ENCODE measurements at regions not wholly inside any gene's neighbourhood (a gene's known extent, or its start where the extent isn't known, plus 50 kb on each side); places are given as distances from the start of the nearest gene placed in this dataset.
"Not testable (repeated sequence)": the region's sequence is repeated elsewhere in the genome, so short reads cannot be mapped to it uniquely, and the experiment has no call there.

- H3K9me1 ChIP-seq (ENCODE audit: control insufficient read depth, insufficient read depth, low read length); H3K27ac ChIP-seq (ENCODE audit: extremely low read depth, low read depth, low read length); POLR2A ChIA-PET; H4K20me1 ChIP-seq (replicated peaks; ENCODE audit: control insufficient read depth, insufficient read depth, low read length); H3K36me3 ChIP-seq (ENCODE audit: control insufficient read depth, insufficient read depth, low read length); H3K9ac ChIP-seq (ENCODE audit: insufficient read depth in 1 of 2, low read depth in 2 of 2, low read length in 2 of 2); H3K4me1 ChIP-seq (replicated peaks in 1 of 2; ENCODE audit: control insufficient read depth in 2 of 2, insufficient read depth in 2 of 2, low read length in 2 of 2); ATAC-seq; H3K9me3 ChIP-seq (replicated peaks; ENCODE audit: control insufficient read depth, insufficient read depth, low read depth, low read length); H3K4me3 ChIP-seq; DNase-seq (ENCODE audit: extremely low read depth in 1 of 4, low spot score in 3 of 4); intact Hi-C loops (cut with micrococcal nuclease); BruUV-seq (replicated peaks); FAIRE-seq; H3K27me3 ChIP-seq (ENCODE audit: control insufficient read depth in 2 of 2, insufficient read depth in 2 of 2, low read length in 2 of 2); H3K79me2 ChIP-seq (ENCODE audit: control insufficient read depth, insufficient read depth, low read length); H2AFZ ChIP-seq (ENCODE audit: low read depth, low read length); H3K4me2 ChIP-seq (ENCODE audit: insufficient read depth, low read length); CTCF ChIA-PET (ENCODE audit: low intra/inter-chr PET ratio): not testable (repeated sequence)
- 1% methylated on average over 15 of the region's 15 CpGs for WGBS (ENCODE audit: insufficient coverage, low coverage, missing lambda C conversion rate)
- in situ Hi-C loops (cut with MboI) = loop anchor here (25.0 kb wide), 2 partner anchors 277 to 352 kb away; partner anchors contain the start of genes USP17L19, USP17L20, USP17L21 and USP17L22
Measured at GRCh38 chr4:8985786-8986185, 114.1 kb upstream of the HMX1 start.

GRCh38 chr4:8984641-8985040, 113.0 kb upstream of the HMX1 start:
- H3K9me3 ChIP-seq (replicated peaks; ENCODE audit: control insufficient read depth, insufficient read depth, low read depth, low read length); H2AFZ ChIP-seq (ENCODE audit: low read depth, low read length); H3K79me2 ChIP-seq (ENCODE audit: control insufficient read depth, insufficient read depth, low read length); FAIRE-seq; H3K36me3 ChIP-seq (ENCODE audit: control insufficient read depth, insufficient read depth, low read length); CTCF ChIA-PET (ENCODE audit: low intra/inter-chr PET ratio); H3K27ac ChIP-seq (ENCODE audit: extremely low read depth, low read depth, low read length); H3K9me1 ChIP-seq (ENCODE audit: control insufficient read depth, insufficient read depth, low read length); ATAC-seq; H3K27me3 ChIP-seq (ENCODE audit: control insufficient read depth in 2 of 2, insufficient read depth in 2 of 2, low read length in 2 of 2); BruUV-seq (replicated peaks); POLR2A ChIA-PET; H3K4me3 ChIP-seq; H3K4me2 ChIP-seq (ENCODE audit: insufficient read depth, low read length); H3K4me1 ChIP-seq (replicated peaks in 1 of 2; ENCODE audit: control insufficient read depth in 2 of 2, insufficient read depth in 2 of 2, low read length in 2 of 2); H3K9ac ChIP-seq (ENCODE audit: insufficient read depth in 1 of 2, low read depth in 2 of 2, low read length in 2 of 2); intact Hi-C loops (cut with micrococcal nuclease); DNase-seq (ENCODE audit: extremely low read depth in 1 of 4, low spot score in 3 of 4); H4K20me1 ChIP-seq (replicated peaks; ENCODE audit: control insufficient read depth, insufficient read depth, low read length): not testable (repeated sequence)
- in situ Hi-C loops (cut with MboI) = loop anchor here (25.0 kb wide), 2 partner anchors 278 to 353 kb away; partner anchors contain the start of genes USP17L19, USP17L20, USP17L21 and USP17L22
- WGBS (ENCODE audit: insufficient coverage, low coverage, missing lambda C conversion rate) = 1% methylated on average over 11 of the region's 11 CpGs

DNA sequence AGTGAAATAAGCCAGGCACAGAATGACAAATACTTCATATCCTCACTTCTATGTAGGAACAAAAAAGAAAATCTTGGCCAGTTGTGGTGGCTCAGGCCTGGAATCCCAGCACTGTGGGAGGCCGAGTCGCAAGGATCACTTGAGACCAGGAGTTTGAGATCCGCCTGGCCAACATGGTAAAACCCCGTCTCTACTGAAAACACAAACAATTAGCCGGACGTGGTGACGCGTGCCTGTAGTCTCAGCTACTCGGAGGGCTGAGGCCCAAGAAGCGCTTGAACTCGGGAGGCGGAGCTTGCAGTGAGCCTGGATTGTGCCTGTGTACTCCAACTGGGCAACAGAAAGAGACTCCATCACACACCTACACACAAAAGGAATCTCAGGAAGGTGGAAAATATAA, 112.3 kb upstream of the HMX1 start:
- H3K4me1 ChIP-seq (replicated peaks in 1 of 2; ENCODE audit: control insufficient read depth in 2 of 2, insufficient read depth in 2 of 2, low read length in 2 of 2); CTCF ChIA-PET (ENCODE audit: low intra/inter-chr PET ratio); POLR2A ChIA-PET; H3K9me3 ChIP-seq (replicated peaks; ENCODE audit: control insufficient read depth, insufficient read depth, low read depth, low read length); ATAC-seq; H3K4me2 ChIP-seq (ENCODE audit: insufficient read depth, low read length); DNase-seq (ENCODE audit: extremely low read depth in 1 of 4, low spot score in 3 of 4); H3K79me2 ChIP-seq (ENCODE audit: control insufficient read depth, insufficient read depth, low read length); H3K27me3 ChIP-seq (ENCODE audit: control insufficient read depth in 2 of 2, insufficient read depth in 2 of 2, low read length in 2 of 2); H3K9me1 ChIP-seq (ENCODE audit: control insufficient read depth, insufficient read depth, low read length); H4K20me1 ChIP-seq (replicated peaks; ENCODE audit: control insufficient read depth, insufficient read depth, low read length); H3K27ac ChIP-seq (ENCODE audit: extremely low read depth, low read depth, low read length); FAIRE-seq; BruUV-seq (replicated peaks); H3K36me3 ChIP-seq (ENCODE audit: control insufficient read depth, insufficient read depth, low read length); H3K9ac ChIP-seq (ENCODE audit: insufficient read depth in 1 of 2, low read depth in 2 of 2, low read length in 2 of 2); H3K4me3 ChIP-seq; H2AFZ ChIP-seq (ENCODE audit: low read depth, low read length); intact Hi-C loops (cut with micrococcal nuclease): not testable (repeated sequence)
- in situ Hi-C loops (cut with MboI) = loop anchor here (25.0 kb wide), 2 partner anchors 278 to 353 kb away; partner anchors contain the start of genes USP17L19, USP17L20, USP17L21 and USP17L22
- WGBS (ENCODE audit: insufficient coverage, low coverage, missing lambda C conversion rate) = 3% methylated on average over 8 of the region's 12 CpGs

DNA sequence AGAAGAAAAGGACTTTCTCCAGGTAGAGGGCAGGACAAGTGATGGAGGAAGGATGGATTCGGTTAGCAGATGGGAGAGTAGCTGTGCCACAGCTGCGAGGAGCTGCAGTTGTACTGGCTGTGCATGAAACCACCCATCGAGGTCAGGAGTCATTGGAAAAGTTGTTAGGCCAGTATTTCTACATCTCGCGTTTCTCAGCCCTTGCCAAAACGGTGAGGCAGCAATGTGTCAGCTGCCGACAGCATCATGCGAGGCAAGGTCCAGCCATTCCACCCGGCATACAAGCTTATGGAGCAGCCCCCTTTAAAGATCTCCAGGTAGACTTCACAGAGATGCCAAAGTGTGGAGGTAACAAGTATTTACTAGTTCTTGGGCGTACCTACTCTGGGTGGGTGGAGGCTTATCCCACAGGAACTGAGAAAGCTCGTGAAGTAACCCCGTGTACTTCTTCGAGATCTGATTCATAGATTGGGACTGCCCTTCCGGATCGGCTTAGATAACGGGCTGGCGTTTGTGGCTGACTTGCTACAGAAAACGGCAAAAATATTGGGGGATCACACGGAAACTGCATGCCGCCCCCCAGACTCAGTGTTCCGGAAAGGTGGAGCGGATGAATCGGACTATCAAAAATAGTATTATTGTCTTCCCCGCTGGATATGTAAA, 105.0 kb upstream of the HMX1 start:
- FAIRE-seq; ATAC-seq; H3K4me3 ChIP-seq; H3K27ac ChIP-seq (ENCODE audit: extremely low read depth, low read depth, low read length); POLR2A ChIA-PET; BruUV-seq (replicated peaks); H3K4me2 ChIP-seq (ENCODE audit: insufficient read depth, low read length); H2AFZ ChIP-seq (ENCODE audit: low read depth, low read length); H3K9me3 ChIP-seq (replicated peaks; ENCODE audit: control insufficient read depth, insufficient read depth, low read depth, low read length); H3K79me2 ChIP-seq (ENCODE audit: control insufficient read depth, insufficient read depth, low read length); CTCF ChIA-PET (ENCODE audit: low intra/inter-chr PET ratio); H3K4me1 ChIP-seq (replicated peaks in 1 of 2; ENCODE audit: control insufficient read depth in 2 of 2, insufficient read depth in 2 of 2, low read length in 2 of 2); H3K9me1 ChIP-seq (ENCODE audit: control insufficient read depth, insufficient read depth, low read length); H4K20me1 ChIP-seq (replicated peaks; ENCODE audit: control insufficient read depth, insufficient read depth, low read length); intact Hi-C loops (cut with micrococcal nuclease); DNase-seq (ENCODE audit: extremely low read depth in 1 of 4, low spot score in 3 of 4); H3K36me3 ChIP-seq (ENCODE audit: control insufficient read depth, insufficient read depth, low read length); H3K9ac ChIP-seq (ENCODE audit: insufficient read depth in 1 of 2, low read depth in 2 of 2, low read length in 2 of 2): not testable (repeated sequence)
- peaks cover 0 to 22% of the 10 kb centered on the region in 2 experiments; a peak in 2 of 5 replicates for H3K27me3 ChIP-seq (ENCODE audit: control insufficient read depth in 2 of 2, insufficient read depth in 2 of 2, low read length in 2 of 2)
- WGBS (ENCODE audit: insufficient coverage, low coverage, missing lambda C conversion rate) = 2% methylated on average over 24 of the region's 24 CpGs
- in situ Hi-C loops (cut with MboI) = loop anchor here (25.0 kb wide), 2 partner anchors 286 to 361 kb away; partner anchors contain the start of genes USP17L19, USP17L20, USP17L21 and USP17L22

Data from K562 (cell line).